HCT116 (cell line): ENCODE measurements at regions not wholly inside any gene's neighbourhood (a gene's known extent, or its start where the extent isn't known, plus 50 kb on each side); places are given as distances from the start of the nearest gene placed in this dataset.

Experiments used
- ATAC-seq: fragments of 200-7000 bp; cut with Tn5 transposase; 2 replicates; pipeline ENCODE4 v1.9.1; 2020; ENCODE audit warnings: mild to moderate bottlenecking, moderate library complexity
- BruUV-seq: library from RNA; stranded (reverse); fragments of 400-500 nt; replicated peaks from 2 replicates; lab custom pipeline; 2021; lab: Mats Ljungman, UMichigan
- CTCF ChIA-PET: fragments of 300-600 bp; sonication (Branson Sonifier 250); formaldehyde crosslinking; loops from one replicate; lab custom pipeline; 2021; ENCODE audit warnings: antibody characterized with exemption; lab: Charles Lee
- POLR2A ChIA-PET: fragments of 300-600, 350-600 bp; sonication (Branson Sonifier 250); formaldehyde crosslinking; loops from one replicate; lab custom pipeline; 2021; ENCODE audit warnings: antibody characterized with exemption; lab: Charles Lee
- RAD21 ChIA-PET, 2 experiments: fragments of 300-600 bp; sonication (Branson Sonifier 250); formaldehyde crosslinking; loops; one replicate each; lab custom pipeline; 2023; ENCODE audit warnings: low total read pairs in 2 of 2; ENCODE audit not compliant: uncharacterized antibody in 2 of 2, unreplicated experiment in 2 of 2, low non-redundant PET in 1 of 2; lab: Charles Lee
- DNase-seq: peaks from one replicate; pipeline ENCODE4 v3.0.0-alpha.2; 2010; ENCODE audit warnings: low read depth, low spot score
- H2AFZ ChIP-seq: fragments of 200-600 bp; shearing (Covaris generic), sonication (generic); 2 replicates; pipeline ENCODE4 v1.6.1; 2017; ENCODE audit warnings: low read depth, mixed run types, mixed read lengths, antibody characterized with exemption, low read length; ENCODE audit not compliant: poor library complexity, severe bottlenecking
- H3K27ac ChIP-seq: 2 replicates; pipeline ENCODE4 v1.5.1; 2012; ENCODE audit warnings: low read depth, low read length
- H3K27me3 ChIP-seq: fragments of 200-600 bp; sonication (generic); 2 replicates; pipeline ENCODE4 v1.6.1; 2016; ENCODE audit warnings: mixed run types, low read length, mixed read lengths; ENCODE audit not compliant: insufficient read depth
- H3K36me3 ChIP-seq, 2 experiments: fragments of 200-500 bp in 1 of 2; fragments of 200-600 bp in 1 of 2; sonication (Bioruptor generic) in 1 of 2; sonication (generic) in 1 of 2; 2 replicates each; pipeline versions ENCODE4 v1.5.1 to v1.6.1; 2014 to 2016; ENCODE audit warnings: low read length in 2 of 2, inconsistent platforms in 1 of 2, mixed read lengths in 1 of 2, mixed run types in 1 of 2; ENCODE audit not compliant: insufficient read depth in 2 of 2, control insufficient read depth in 1 of 2
- H3K4me1 ChIP-seq, 2 experiments: fragments of 200-600 bp in 1 of 2; sonication (generic) in 1 of 2; 2 replicates each; pipeline versions ENCODE4 v1.5.1 to v1.6.1; 2012 to 2017; ENCODE audit warnings: low read length in 2 of 2, inconsistent platforms in 1 of 2, mild to moderate bottlenecking in 1 of 2, mixed read lengths in 1 of 2, mixed run types in 1 of 2, moderate library complexity in 1 of 2; ENCODE audit not compliant: insufficient read depth in 2 of 2, control insufficient read depth in 1 of 2
- H3K4me2 ChIP-seq: fragments of 200-600 bp; sonication (generic); 2 replicates; pipeline ENCODE4 v1.6.1; 2017; ENCODE audit warnings: mixed run types, low read length, mixed read lengths
- H3K4me3 ChIP-seq, 2 experiments: fragments of 200-600 bp in 1 of 2; sonication (generic) in 1 of 2; replicated peaks in 1 of 2; 2 replicates each; pipeline ENCODE4 v1.5.1; 2011 to 2016; ENCODE audit warnings: low read length in 2 of 2, control low read depth in 1 of 2, low read depth in 1 of 2, mild to moderate bottlenecking in 1 of 2, mixed read lengths in 1 of 2, mixed run types in 1 of 2
- H3K79me2 ChIP-seq: fragments of 200-600 bp; sonication (generic); 2 replicates; pipeline ENCODE4 v1.6.1; 2017; ENCODE audit warnings: mild to moderate bottlenecking, mixed run types, low read length, moderate library complexity, mixed read lengths; ENCODE audit not compliant: insufficient read depth
- H3K9ac ChIP-seq: fragments of 200-600 bp; sonication (generic); 2 replicates; pipeline ENCODE4 v1.6.1; 2016; ENCODE audit warnings: low read length, mixed read lengths
- H3K9me2 ChIP-seq: fragments of 200-600 bp; sonication (generic), shearing (Covaris generic); 2 replicates; pipeline ENCODE4 v1.6.1; 2017; ENCODE audit warnings: mixed run types, mild to moderate bottlenecking, moderate library complexity; ENCODE audit not compliant: insufficient read depth
- H3K9me3 ChIP-seq, 2 experiments: fragments of 200-500 bp in 1 of 2; fragments of 200-600 bp in 1 of 2; sonication (Bioruptor generic) in 1 of 2; sonication (generic) in 1 of 2; 2 replicates each; pipeline ENCODE4 v1.6.1; 2014 to 2017; ENCODE audit warnings: low read length in 2 of 2, mixed read lengths in 2 of 2, inconsistent platforms in 1 of 2, low read depth in 1 of 2, mild to moderate bottlenecking in 1 of 2, mixed run types in 1 of 2, moderate library complexity in 1 of 2; ENCODE audit not compliant: control insufficient read depth in 1 of 2, insufficient read depth in 1 of 2
- H4K20me1 ChIP-seq: fragments of 200-600 bp; sonication (generic), shearing (Covaris generic); 2 replicates; pipeline ENCODE4 v1.6.1; 2017; ENCODE audit warnings: mixed run types, mild to moderate bottlenecking, moderate library complexity; ENCODE audit not compliant: insufficient read depth
- CTCF ChIP-seq, 3 experiments: fragments of 200-600 bp in 1 of 3; sonication (generic) in 1 of 3; IDR thresholded peaks in 2 of 3; conservative IDR thresholded peaks in 1 of 3; 2 replicates each; pipeline ENCODE4 v1.5.1; 2012 to 2017; ENCODE audit warnings: low read depth in 2 of 3, low read length in 2 of 3, antibody characterized with exemption in 1 of 3, borderline replicate concordance in 1 of 3, control low read depth in 1 of 3, mild to moderate bottlenecking in 1 of 3, mixed read lengths in 1 of 3, mixed run types in 1 of 3, moderate library complexity in 1 of 3; ENCODE audit not compliant: insufficient read depth in 1 of 3
- EGR1 ChIP-seq: IDR thresholded peaks from 2 replicates; pipeline ENCODE4 v1.6.1; 2012; ENCODE audit warnings: low read depth
- EZH2phosphoT487 ChIP-seq: fragments of 200-600 bp; IDR thresholded peaks from 2 replicates; pipeline ENCODE4 v1.6.1; 2018; ENCODE audit warnings: antibody characterized with exemption, borderline replicate concordance
- POLR2AphosphoS5 ChIP-seq: IDR thresholded peaks from 2 replicates; pipeline ENCODE4 v1.6.1; 2011; ENCODE audit warnings: mild to moderate bottlenecking, low read depth, low read length, moderate library complexity
- ZFX ChIP-seq: fragments of 450-650 bp; IDR thresholded peaks from 2 replicates; pipeline ENCODE4 v1.6.1; 2017
- ZNF274 ChIP-seq: fragments of 200-500 bp; sonication (Bioruptor generic); IDR thresholded peaks from 2 replicates; pipeline ENCODE4 v1.6.1; 2014; ENCODE audit warnings: mild to moderate bottlenecking, low read depth, low read length, inconsistent platforms
- intact Hi-C: fragments of 100-400 bp; cut with micrococcal nuclease; formaldehyde crosslinking; loops from 2 replicates; pipeline ENCODE4 v1.10.0; 2022
- TF ChIP-seq, protein P1 (sequence below): IDR thresholded peaks from 2 replicates; pipeline ENCODE4 v1.6.1; 2012

- no TSS peak for BruUV-seq
These were observed 76.2 kb upstream of the ADGRG2 start for GRCh38 chrX:19198473-19198872.

More at GRCh38 chrX:19198473-19198872, 76.2 kb upstream of the ADGRG2 start:
- TF ChIP-seq, protein P1, sequence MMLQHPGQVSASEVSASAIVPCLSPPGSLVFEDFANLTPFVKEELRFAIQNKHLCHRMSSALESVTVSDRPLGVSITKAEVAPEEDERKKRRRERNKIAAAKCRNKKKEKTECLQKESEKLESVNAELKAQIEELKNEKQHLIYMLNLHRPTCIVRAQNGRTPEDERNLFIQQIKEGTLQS = no peak
- TF ChIP-seq EZH2phosphoT487 = no peak
- TF ChIP-seq ZFX = no peak
- TF ChIP-seq ZNF274 = no peak
- no peak for TF ChIP-seq POLR2AphosphoS5
- TF ChIP-seq EGR1 = no peak
- no peak for TF ChIP-seq CTCF (IDR thresholded peaks at IDR 0.05 in 2 of 3, conservative IDR thresholded peaks at IDR 0.05 in 1 of 3; ENCODE audit: borderline replicate concordance in 1 of 3, insufficient read depth in 1 of 3, low read depth in 2 of 3, low read length in 2 of 3)
- Histone ChIP-seq H3K4me1 (no peaks in the 10 kb centered on the region), H3K9me2 (no peaks in the 10 kb centered on the region), H3K9me3 (no peaks in the 10 kb centered on the region), H4K20me1 (no peaks in the 10 kb centered on the region), H3K4me2 (no peak overlapping the region), H3K27me3 (no peaks in the 10 kb centered on the region), H3K36me3 (no peaks in the 10 kb centered on the region), H2AFZ (no peak overlapping the region), H3K9ac (no peak overlapping the region), H3K79me2 (no peaks in the 10 kb centered on the region), H3K27ac (no peak overlapping the region), H3K4me3 (no peak overlapping the region)
- no peak for DNase-seq
- no peak for ATAC-seq
- RAD21 ChIA-PET = no interaction called here
- intact Hi-C loops = no loop called here
- POLR2A ChIA-PET = no interaction called here
- CTCF ChIA-PET = no interaction called here
